ENCODE measurements at regions not wholly inside any gene's neighbourhood (a gene's known extent, or its start where the extent isn't known, plus 50 kb on each side); places are given as distances from the start of the nearest gene placed in this dataset.

DNA sequence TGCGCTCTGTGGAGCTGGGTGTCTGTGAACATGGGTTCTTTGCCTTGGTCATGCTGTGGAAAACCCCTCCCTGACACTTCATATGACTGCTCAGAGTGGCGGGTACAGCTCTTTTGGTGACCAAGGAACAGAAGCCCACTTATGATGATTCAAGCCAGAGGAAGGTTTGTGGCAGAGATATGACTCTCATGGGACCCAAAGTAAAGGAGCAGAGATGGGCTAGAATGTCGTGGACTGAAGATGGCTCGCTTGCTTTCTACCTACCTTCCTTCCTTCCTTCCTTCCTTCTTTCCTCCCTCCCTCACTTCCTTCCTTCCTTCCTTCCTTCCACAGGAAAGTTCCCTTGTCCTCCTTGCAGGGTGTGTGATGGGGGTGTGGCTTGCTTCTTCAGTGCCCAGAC is 169.7 kb upstream of the IRX3 start:
- Histone ChIP-seq H3K4me3 (no peak overlapping the region), H3K4me1 (no peaks in the 10 kb centered on the region), H3K9me3 (no peaks in the 10 kb centered on the region), H3K27ac (no peak overlapping the region), H3K36me3 (no peaks in the 10 kb centered on the region), H3K27me3 (peaks cover 0 to 11% of the 10 kb centered on the region in 2 donors)
- intact Hi-C loops (cut with DNase I; ENCODE audit: low total_unique reads) = no loop called here
- no peak for TF ChIP-seq POLR2A (IDR thresholded peaks at IDR 0.05)
- TF ChIP-seq, protein P1, sequence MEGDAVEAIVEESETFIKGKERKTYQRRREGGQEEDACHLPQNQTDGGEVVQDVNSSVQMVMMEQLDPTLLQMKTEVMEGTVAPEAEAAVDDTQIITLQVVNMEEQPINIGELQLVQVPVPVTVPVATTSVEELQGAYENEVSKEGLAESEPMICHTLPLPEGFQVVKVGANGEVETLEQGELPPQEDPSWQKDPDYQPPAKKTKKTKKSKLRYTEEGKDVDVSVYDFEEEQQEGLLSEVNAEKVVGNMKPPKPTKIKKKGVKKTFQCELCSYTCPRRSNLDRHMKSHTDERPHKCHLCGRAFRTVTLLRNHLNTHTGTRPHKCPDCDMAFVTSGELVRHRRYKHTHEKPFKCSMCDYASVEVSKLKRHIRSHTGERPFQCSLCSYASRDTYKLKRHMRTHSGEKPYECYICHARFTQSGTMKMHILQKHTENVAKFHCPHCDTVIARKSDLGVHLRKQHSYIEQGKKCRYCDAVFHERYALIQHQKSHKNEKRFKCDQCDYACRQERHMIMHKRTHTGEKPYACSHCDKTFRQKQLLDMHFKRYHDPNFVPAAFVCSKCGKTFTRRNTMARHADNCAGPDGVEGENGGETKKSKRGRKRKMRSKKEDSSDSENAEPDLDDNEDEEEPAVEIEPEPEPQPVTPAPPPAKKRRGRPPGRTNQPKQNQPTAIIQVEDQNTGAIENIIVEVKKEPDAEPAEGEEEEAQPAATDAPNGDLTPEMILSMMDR (IDR thresholded peaks at IDR 0.05) = no peak
- DNase-seq = no peak

DNA sequence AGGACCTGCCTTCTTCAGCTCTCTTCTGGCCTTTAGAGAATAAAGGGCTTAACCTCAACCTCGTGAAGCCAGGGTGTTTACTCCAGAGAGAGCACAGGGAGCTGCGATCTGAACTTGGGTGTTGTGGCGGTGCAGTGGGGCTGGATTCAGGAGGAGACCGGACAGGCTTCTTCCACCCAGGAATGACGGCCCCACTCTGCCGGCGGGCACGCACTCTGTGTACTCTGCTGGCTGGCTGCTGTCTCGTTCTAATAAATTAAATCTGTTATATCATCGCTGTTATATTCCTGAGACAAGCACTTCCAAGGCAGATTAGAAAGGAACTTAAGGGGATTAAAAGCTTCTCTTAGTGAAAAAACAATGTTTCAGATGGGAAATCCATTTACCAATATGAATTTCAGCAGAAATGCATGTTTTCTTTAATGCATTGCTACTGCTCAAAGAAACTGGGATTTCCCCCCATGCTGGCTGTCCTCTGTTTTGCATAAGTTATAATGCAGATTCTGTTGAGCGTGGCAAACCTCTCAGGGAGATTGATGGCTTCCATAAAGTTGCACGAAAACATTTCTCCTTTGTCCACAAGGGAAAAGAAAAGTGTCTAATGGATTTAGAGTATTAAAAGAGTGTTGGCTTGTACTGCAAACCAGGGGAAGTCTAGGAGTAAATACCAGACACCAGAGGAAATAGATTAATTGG is 168.6 kb upstream of the IRX3 start:
- H3K36me3 ChIP-seq = no peaks in the 10 kb centered on the region
- H3K27me3 ChIP-seq = peaks cover 0 to 10% of the 10 kb centered on the region in 2 donors
- no peaks in the 10 kb centered on the region for H3K9me3 ChIP-seq
- H3K27ac ChIP-seq = no peak overlapping the region
- H3K4me1 ChIP-seq = no peaks in the 10 kb centered on the region
- H3K4me3 ChIP-seq = no peak overlapping the region
- DNase-seq = no peak
- TF ChIP-seq, protein P1 (IDR thresholded peaks at IDR 0.05) = no peak
- no peak for TF ChIP-seq POLR2A (IDR thresholded peaks at IDR 0.05)
- intact Hi-C loops (cut with DNase I; ENCODE audit: low total_unique reads) = no loop called here

DNA sequence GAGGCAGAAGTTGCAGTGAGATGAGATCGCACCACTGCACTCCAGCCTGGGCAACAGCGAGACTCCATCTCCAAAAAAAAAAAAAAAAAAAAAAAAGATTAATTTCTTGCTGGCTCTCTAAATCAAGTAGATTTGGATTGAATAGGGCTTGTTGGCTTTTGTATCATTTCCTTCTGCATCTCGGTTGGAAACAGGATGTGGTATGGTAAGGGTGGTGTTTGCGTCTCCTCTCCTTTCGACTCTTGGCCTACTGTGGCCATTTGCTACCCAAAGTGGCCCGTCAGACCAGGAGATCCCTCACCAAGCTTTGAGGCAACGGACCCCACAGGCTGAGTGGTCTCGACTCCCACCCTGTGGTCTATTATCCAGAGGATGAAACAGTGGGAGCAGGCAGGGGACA is 168.0 kb upstream of the IRX3 start:
- Histone ChIP-seq H3K4me3 (no peak overlapping the region), H3K27ac (no peak overlapping the region), H3K36me3 (no peaks in the 10 kb centered on the region), H3K9me3 (no peaks in the 10 kb centered on the region), H3K27me3 (peaks cover 0 to 4% of the 10 kb centered on the region in 2 donors), H3K4me1 (no peaks in the 10 kb centered on the region)
- no peak for DNase-seq
- intact Hi-C loops (cut with DNase I; ENCODE audit: low total_unique reads) = no loop called here
- TF ChIP-seq, protein P1 (IDR thresholded peaks at IDR 0.05) = no peak
- TF ChIP-seq POLR2A (IDR thresholded peaks at IDR 0.05) = no peak

DNA sequence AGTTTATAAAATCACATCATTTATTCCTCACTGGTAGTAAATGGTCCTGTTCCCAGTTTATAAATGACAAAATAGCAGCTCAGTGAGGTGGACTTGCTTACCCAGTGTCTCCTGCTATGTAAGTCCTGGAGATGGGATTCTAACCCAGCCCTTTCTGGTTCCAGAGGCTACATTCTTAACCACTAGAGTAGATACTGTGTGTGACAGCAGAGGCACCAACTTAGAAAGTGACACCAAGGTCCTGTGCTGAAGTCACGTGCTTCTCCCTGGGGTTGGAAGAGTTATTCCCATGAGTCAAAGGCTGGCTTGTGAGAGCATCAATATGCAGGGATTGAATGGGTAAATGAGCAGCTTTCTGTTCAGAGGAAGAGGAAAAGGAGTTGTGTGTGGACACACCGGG is 167.3 kb upstream of the IRX3 start:
- Histone ChIP-seq H3K27me3 (no peaks in the 10 kb centered on the region), H3K9me3 (no peaks in the 10 kb centered on the region), H3K27ac (no peak overlapping the region), H3K36me3 (no peaks in the 10 kb centered on the region), H3K4me1 (no peaks in the 10 kb centered on the region), H3K4me3 (no peak overlapping the region)
- TF ChIP-seq POLR2A (IDR thresholded peaks at IDR 0.05) = no peak
- TF ChIP-seq, protein P1 (IDR thresholded peaks at IDR 0.05) = no peak
- intact Hi-C loops (cut with DNase I; ENCODE audit: low total_unique reads) = no loop called here
- DNase-seq = no peak

DNA sequence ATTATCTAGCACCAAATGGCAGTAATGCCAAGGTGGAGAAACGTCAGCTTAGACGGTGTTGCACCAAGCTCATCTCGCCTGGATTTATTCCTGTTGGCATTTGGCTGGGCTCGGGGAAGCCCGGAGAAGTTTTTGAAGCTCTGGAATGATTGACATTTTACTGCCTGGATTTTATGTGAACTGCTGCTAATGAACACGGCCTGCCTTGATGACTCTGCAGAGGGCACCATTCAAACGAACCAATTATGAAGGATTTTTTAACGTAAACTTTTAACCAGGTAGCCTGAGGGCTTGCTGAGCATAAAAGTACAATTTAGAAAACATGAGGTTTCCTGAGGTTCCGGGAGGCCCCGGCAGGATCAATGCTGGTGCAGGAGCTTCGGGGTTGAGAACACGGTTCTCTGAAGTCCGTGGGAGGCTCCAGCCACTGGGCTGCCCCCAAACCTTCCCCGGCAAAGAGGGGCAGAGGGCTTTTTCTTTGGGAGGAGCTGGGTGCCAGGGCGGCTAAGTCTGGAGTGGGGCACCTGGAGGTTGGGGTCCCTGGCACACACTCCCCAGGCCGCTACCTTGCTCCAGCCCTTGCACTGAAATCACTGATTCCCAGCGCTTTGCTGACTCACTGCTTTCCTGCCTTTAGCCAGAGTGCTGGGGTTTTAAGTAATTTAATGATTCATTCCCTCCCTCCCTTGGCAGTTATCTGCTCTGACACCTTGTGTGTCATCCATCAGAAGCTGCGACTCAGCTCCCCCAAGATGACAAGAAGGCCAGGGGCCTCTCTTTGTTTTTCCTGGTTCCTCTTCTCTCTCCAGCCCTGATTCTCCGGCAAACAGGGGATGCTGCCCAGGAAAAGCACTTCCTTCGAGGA is 161.2 kb upstream of the IRX3 start:
- no peak for TF ChIP-seq POLR2A (IDR thresholded peaks at IDR 0.05)
- intact Hi-C loops (cut with DNase I; ENCODE audit: low total_unique reads) = no loop called here
- Histone ChIP-seq H3K27ac (no peak overlapping the region), H3K9me3 (no peaks in the 10 kb centered on the region), H3K27me3 (peaks cover 0 to 4% of the 10 kb centered on the region in 2 donors), H3K36me3 (no peaks in the 10 kb centered on the region), H3K4me1 (no peaks in the 10 kb centered on the region), H3K4me3 (no peak overlapping the region)
- no peak for DNase-seq
